ENCODE measurements at regions not wholly inside any gene's neighbourhood (a gene's known extent, or its start where the extent isn't known, plus 50 kb on each side); places are given as distances from the start of the nearest gene placed in this dataset.

DNA sequence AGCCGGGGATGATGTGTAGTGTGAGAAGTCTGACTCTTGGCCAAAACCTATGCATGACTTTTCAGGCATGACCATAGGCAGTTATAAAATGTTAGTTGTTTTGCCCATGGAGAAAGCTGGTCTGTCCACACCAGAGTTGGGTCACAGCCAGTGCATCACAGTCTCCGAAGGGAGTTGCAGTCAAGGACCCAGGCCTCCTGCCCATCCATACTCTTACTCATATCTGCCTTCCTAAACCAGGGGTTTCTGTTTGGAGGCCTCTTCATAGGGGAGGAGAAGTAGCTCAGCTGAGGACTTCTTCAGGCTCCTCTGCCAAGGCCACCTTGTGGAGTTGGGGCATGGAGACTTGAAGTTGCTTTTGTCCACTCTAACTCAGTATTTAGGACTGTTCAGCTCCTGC lies 1008.3 kb downstream of the PCDH18 start:
- H3K4me3 ChIP-seq (ENCODE audit: control insufficient read depth, low read depth, low read length): no peak overlapping the region
- no peak for DNase-seq (ENCODE audit: low read depth)
- TF ChIP-seq CTCF (IDR thresholded peaks at IDR 0.05; ENCODE audit: control insufficient read depth, insufficient read depth, low read depth, low read length, missing control alignments): no peak

GRCh38 chr4:136516371-136516770 lies 1015.9 kb downstream of the PCDH18 start:
- DNase-seq (ENCODE audit: low read depth): no peak

DNA sequence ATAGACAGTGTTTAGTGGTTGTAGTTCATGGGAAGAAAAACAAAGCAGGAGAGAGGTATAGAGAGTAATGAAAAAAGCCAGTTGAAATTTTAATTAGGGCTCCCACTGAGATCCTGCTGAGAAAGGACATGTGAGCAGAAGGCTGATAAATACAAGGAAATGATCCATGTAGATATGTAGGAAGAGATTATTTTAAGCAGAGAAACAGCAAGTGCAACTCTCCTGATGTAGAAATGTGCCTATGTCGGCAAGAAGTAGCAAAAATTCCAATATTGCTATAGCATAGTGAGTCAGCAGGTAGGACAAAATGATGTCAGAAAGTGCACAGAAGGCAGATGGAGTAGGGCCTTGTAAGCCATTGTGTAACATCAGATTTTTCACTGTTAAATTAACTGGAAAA lies 1027.3 kb downstream of the PCDH18 start:
- TF ChIP-seq CTCF (IDR thresholded peaks at IDR 0.05; ENCODE audit: control insufficient read depth, insufficient read depth, low read depth, low read length, missing control alignments): no peak
- no peak for DNase-seq (ENCODE audit: low read depth)
- no peak overlapping the region for H3K4me3 ChIP-seq (ENCODE audit: control insufficient read depth, low read depth, low read length)

More at GRCh38 chr4:136516371-136516770, 1015.9 kb downstream of the PCDH18 start:
- no peak overlapping the region for H3K4me3 ChIP-seq (ENCODE audit: control insufficient read depth, low read depth, low read length)
- no peak for TF ChIP-seq CTCF (IDR thresholded peaks at IDR 0.05; ENCODE audit: control insufficient read depth, insufficient read depth, low read depth, low read length, missing control alignments)

DNA sequence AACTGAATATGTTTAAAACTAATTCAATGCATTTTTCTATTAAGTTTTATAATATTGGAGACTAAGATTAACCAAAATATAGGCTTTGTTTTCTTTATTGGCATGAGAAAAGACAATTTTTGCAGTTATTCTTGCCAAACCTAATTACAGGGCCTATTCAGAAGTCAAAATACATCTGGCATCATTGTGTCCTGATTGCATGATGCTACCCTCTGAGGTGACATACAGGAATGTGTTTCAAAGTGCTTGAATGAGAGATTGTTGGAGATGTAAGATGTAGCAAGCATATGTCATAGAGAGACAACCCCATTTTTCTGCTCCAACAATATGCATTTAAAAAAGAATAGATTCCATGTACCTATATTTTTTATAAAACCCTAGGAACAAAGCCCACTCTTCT lies 1036.4 kb downstream of the PCDH18 start:
- no peak for DNase-seq (ENCODE audit: low read depth)
- no peak overlapping the region for H3K4me3 ChIP-seq (ENCODE audit: control insufficient read depth, low read depth, low read length)
- TF ChIP-seq CTCF (IDR thresholded peaks at IDR 0.05; ENCODE audit: control insufficient read depth, insufficient read depth, low read depth, low read length, missing control alignments): no peak

DNA sequence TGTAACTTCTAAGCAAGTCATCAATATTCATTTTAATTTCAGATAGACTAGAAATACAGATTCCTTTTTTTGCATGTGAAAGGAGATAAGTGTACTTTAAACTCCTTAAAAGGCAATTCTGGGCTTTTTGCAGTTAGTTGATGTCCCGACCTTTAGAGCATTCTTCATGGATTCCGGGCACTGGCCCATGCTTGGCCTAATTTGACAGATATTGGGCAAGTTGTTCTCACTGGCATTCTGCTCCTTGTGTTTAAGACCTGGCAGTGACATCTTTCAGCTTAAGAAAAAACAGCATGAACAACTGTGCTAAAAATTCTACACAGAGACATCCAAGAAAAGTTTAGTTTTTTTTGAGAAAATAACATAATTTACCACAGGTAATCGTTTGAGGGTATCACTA lies 1037.2 kb downstream of the PCDH18 start:
- DNase-seq (ENCODE audit: low read depth): no peak
- no peak overlapping the region for H3K4me3 ChIP-seq (ENCODE audit: control insufficient read depth, low read depth, low read length)
- TF ChIP-seq CTCF (IDR thresholded peaks at IDR 0.05; ENCODE audit: control insufficient read depth, insufficient read depth, low read depth, low read length, missing control alignments): no peak

DNA sequence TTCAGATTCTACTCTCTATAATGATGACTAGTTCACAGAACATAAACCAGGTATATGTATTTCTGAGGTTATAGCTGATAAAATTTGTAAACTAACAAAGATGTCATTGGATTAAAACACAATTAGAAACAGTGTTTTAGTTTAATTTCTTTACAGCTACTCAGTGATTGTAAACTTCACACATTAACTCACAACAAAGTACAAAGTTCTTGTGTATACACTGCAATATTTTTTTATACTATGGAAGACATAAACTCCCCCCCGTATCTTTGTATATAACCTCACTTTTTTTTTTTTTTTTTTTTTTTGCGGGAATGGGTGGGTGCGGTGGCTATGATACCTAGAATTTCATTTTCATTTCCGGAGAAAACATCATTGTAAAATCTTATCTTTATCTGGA lies 1043.2 kb downstream of the PCDH18 start:
- no peak overlapping the region for H3K4me3 ChIP-seq (ENCODE audit: control insufficient read depth, low read depth, low read length)
- no peak for TF ChIP-seq CTCF (IDR thresholded peaks at IDR 0.05; ENCODE audit: control insufficient read depth, insufficient read depth, low read depth, low read length, missing control alignments)
- DNase-seq (ENCODE audit: low read depth): no peak

GRCh38 chr4:136484996-136485395 lies 1047.3 kb downstream of the PCDH18 start:
- TF ChIP-seq CTCF (IDR thresholded peaks at IDR 0.05; ENCODE audit: control insufficient read depth, insufficient read depth, low read depth, low read length, missing control alignments): no peak
- H3K4me3 ChIP-seq (ENCODE audit: control insufficient read depth, low read depth, low read length): no peak overlapping the region
- no peak for DNase-seq (ENCODE audit: low read depth)
